ENCODE measurements at regions not wholly inside any gene's neighbourhood (a gene's known extent, or its start where the extent isn't known, plus 50 kb on each side); places are given as distances from the start of the nearest gene placed in this dataset.

DNA sequence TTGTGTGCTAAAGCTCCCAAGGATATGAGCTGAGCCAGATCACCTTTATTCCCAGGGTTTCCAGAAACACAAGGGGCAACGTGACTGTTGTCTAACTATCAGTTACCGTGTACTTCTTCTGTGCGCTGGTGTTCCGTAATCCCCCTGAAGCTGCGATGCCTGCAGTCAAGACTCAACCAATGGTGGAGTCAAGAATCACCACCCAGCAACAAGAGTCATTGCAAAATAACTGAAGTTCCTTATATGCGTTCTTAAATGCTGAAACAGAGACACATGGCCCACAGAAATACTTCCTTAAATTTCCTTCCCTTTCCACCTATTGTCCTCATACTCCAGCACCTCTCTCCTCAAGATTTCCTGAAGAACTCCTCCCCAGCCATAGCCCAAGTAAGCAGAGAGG, 200.2 kb downstream of the KATNAL1 start:
- no peak for DNase-seq

DNA sequence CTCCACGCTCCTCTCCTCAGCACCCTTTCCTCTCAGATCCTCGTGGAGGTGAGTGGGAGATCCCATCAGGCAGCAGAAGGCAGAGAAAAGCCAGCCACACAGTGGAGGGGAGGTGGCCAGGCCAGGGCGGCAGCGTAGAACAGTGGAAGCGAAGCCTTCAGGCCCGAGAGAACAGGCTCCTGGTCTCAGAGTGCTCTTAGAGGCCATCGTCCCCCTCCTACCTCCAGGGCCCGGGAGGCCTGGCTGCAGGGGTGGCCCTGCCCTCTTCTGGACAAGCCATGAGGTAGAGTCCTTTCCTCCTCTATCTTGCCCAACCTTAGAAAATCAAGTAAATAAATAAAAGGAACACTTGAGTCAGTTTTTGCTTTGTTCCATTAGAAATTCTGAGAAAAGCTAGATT, 202.0 kb downstream of the KATNAL1 start:
- no peak for DNase-seq

DNA sequence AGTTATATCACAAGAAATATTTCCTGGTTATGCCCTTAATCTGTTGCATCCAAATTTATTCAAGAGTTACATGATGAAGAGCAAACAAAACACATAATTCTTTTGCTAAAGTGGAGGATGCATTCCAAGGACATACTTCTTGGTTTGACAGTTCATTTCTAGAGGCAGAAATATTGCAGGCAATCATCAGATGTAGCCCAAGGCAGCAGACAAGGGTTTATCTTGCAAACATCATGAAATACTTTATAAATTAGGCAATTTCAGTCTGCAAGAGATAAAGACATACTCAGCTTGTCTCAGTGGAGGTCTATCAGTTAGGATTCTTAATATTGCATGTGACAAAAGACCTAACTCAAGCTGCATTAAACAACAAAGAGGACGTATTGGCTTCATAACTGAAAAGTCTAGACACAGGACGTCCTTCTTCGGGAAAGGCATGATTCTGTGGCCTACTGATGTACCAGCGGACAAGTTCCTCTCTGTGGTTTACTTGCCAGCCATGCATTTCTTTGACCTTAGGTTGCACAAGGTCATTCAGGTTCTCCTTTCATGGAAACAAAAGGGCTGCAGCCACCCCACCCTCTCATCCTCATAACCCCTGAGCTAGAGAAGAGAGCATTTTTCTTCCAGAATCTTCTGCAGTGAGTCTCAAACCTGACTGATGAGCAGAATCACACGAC, 204.1 kb downstream of the KATNAL1 start:
- DNase-seq: no peak

DNA sequence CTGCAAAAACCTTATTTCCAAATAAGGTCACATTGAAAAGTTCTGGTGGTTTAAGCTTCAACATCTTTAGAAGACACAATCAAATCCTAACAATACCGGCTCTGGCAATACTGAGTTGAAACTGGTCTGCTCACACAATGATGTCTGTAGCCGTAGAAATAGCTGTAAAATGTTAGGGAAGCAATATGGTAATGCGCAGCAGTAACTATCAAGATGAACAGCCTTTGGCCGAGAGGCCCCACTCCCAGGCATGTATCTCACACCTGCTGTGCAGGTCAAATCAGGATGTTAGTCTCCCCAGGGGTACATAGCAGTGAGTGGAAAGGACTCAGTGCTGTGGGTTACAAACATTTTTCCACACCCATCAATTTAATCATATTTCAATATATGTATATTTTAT, 207.1 kb downstream of the KATNAL1 start:
- DNase-seq: no peak

DNA sequence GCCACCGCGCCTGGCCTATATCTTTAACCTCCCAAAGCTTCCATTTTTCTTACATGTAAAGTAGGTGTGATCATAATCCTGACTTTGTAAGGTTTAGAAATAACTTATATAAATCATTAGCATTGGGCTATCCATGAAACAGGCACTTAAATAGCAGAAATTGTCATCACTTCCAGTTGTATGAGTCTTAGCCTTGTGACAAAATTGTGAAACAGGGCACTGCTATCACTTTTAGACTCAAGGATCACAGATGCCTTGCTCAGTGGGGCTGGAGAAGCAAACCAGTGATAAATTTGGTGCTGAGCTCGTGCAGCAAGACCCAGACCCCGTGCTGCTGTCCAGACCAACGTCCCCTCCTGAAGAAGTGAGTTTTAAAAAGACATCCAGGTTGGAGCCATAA, 209.7 kb downstream of the KATNAL1 start:
- no peak for DNase-seq

DNA sequence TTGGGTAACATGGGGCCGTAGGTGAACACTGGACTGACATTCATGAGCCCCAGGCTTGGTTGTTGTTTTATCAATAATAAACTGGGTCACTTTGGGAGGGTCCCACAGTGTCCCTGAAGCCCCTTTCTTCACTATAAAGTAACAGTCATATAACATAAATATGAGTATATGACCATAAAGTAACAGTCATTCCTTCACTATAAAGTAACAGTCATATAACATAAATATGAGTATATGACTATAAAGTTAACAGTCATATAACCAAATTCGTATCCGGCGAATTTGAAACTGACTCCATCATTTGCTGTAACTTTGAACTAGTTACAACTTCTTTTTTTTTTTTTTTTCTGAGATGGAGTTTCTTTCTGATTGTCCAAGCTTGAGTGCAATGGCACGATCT, 210.3 kb downstream of the KATNAL1 start:
- no peak for DNase-seq

DNA sequence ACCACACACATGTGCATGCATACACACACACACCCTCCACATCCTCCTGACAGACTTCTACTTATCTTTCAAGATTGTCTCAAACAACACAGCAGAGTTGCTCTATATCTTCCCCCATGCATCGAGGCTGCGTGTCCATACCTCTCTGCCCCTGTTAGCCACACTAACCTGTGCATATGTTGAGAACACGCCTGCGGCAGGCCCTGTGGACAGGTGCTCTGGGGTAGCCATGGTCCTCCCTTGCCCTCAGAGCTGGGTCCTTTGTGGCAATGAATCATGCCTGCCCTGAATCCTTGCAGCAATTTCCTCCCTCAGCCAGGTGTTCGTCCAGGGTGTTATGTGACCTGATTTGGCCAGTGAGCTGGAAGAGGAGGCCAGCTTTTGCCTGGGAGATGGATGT, 213.3 kb downstream of the KATNAL1 start:
- no peak for DNase-seq

DNA sequence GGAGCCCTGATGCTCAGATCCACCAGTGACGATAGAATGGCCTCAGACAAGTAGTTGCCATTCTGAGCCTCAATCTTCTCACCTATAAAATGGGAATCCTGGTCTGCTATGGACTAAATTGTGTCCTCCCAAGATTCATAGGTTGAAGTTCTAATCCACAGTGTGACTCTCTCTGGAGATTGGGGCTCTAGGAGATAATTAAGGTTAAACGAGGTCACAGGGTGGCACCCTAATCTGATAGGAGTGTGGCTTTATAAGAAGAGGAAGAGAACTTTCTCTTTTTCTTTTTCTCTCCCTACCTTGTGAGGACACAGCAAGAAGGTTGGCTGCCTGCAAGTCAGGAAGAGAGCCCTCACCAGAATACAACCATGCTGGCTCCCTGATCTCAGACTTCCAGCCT, 214.1 kb downstream of the KATNAL1 start:
- peak; percentile 60 for DNase-seq

DNA sequence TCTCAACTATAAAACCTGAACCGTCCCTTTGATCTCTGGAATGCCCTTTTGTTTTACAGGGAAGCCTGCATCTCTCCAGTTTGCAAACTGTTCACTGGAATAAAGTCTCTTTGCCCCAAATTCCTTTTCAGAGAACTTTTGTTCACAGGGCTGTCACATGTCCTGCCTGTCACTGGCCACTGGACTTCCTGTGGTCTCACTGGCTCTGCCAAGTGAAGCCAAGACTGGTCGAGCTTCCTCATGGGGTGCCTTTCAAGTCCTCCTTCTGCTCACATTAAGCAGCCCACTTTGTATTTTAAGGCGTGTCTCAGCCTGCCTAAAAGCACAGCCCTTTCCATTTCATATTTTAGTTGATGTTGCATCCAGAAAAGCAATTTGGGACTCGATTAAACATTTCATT, 215.7 kb downstream of the KATNAL1 start:
- DNase-seq: no peak

DNA sequence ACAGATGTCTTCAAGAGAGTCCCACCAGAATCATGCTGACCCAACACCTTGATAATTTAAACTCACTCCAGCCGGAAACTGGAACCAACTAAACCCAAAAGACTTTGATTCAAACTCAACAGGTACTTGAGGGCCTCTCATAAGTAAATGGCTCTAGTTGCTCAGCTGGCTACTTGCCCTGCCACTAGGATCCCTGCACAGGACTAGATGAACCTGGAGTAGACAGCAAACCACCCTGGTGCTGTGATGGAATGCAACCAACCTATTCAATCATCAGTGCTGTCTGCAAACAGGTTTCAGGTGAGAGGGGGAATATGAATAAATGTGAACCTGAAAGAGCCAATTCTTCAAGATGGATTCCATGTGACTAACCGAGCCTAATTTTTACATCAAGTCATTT, 216.3 kb downstream of the KATNAL1 start:
- DNase-seq: no peak

DNA sequence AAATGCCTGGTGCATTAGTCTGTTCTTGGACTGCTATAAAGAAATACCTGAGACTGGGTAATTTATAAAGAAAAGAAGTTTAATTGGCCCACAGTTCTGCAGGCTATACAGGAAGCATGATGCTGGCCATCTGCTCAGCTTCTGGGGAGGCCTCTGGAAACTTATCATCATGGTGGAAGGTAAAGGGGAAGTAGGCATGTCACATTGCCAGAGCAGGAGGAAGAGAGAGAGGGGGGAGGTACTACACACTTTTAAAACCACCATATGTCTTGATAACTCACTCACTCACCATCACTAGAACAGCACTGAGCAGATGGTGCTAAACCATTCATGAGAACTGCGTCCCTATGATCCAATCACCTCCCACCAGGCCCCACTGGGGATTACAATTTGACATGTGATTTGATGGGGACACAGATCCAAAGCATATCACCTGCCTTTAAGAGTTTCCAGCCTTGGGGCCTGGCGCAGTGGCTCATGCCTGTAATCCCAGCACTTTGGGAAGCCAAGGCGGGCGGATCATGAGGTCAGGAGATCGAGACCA, 219.0 kb downstream of the KATNAL1 start:
- peak; percentile 100 for DNase-seq

DNA sequence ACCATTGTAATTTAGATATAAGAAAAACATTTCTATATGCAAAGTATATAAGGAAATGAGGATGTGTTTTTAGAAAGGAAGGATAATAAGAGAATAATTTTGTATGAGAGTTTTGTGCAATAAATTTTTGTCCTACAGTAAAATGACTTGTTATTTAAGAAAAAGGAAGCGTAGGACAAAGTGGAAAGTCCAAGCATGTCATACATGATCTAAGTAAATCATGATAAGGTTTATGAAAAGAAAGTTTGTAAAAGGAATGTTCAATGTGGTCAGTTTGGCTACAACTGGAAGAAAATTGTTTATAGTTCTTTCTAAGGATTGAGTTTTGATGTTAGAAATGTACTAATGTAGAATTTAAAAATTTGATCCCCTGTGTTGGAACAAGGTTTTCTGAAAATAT, 222.3 kb downstream of the KATNAL1 start:
- DNase-seq: no peak

DNA sequence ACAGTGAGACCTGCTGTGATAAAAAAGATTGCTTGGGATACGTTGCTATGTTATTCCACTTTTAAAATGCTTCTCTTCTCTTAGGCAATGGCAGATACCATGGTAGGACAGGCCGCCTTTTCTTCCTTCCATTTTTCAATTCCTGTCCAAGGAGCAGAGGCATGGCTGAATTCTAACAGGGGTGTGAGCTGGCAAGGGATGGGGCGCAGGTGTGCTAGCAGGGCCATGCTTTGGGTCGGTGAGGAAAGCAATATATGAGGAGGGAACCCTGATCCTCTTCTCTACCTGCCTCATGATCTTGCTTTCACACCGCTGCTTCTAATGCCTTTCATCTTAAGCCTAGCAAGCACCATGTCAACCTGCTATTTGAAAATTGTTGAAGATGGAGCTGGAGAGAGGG, 225.0 kb downstream of the KATNAL1 start:
- DNase-seq: no peak

DNA sequence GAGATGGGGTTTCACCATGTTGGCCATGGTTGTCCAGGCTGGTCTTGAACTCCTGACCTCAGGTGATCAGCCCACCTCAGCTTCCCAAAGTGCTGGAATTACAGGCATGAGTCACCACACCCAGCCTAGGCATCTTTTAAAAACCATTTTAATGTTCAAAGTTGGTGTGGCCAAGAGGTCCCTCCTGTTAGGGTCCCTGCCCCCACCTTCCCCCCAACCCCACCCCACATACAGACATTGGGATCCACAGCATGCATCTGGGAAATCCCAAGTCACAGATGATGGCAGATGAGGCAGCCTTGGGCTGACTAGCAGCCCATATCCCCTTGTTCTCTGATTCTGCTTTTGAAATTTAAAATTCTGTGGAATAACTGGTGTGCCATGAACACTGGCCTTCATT, 226.0 kb downstream of the KATNAL1 start:
- DNase-seq: no peak

DNA sequence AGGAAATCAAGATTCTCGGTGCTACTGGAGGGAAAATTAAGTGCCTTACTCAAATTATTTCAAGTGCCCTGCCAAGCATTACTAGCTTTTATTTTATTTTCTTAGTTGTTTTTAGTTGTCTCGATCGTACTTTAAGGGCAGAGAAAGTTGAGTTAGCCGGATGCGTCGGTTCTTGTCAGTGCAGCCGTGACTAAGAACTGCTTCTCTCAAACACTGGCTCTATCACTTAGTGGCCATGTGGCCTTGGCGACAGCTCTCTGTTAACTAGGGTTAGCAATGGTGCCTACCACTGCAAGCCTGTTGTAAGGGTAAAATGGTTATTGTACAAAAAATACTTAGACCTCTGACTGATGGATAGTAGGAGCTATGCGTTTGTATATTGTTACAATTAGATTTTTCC, 227.8 kb downstream of the KATNAL1 start:
- no peak for DNase-seq

DNA sequence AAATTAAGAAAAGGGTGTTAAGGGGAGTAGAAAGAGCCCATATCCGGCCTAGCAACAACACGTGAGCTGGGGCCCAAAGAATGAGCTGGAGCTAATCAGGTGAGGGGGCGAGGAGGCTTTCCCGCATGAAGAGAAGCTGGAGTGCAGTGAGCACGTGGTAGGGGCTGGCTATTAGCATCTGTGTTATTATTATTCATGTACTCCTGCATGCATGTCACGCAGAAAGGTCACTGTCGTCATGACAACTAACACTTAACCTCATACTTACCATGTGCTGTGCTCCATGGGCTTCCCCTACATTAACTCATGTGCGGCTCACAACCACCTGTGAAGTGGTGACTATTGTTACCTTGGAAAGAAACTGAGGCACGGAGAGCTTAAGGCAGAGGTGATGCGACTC, 227.6 kb upstream of the UBL3 start:
- no peak for DNase-seq

DNA sequence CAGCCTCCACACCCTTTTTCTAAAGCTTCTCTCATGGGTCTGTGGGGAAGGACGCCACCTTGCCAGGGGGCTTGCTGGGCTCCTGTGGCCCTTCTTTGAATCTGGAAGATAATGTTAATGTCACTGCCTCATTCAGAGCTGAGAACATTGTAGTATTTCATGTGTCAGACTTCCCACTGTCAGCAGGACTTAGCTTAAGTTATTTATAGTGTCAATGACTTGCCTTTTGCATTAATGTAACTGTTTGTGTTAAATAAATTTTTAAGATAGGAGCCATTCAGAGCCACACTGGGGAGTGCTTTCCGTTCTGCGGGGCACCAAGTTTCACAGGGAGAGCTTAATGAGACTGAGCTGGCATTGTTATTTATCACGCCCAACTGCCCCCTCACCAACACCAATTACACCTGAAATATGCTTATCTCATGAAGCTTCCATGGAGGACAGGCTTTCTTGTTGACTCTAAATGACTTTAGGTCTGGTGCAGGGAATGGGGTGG, 226.9 kb upstream of the UBL3 start:
- DNase-seq: no peak

DNA sequence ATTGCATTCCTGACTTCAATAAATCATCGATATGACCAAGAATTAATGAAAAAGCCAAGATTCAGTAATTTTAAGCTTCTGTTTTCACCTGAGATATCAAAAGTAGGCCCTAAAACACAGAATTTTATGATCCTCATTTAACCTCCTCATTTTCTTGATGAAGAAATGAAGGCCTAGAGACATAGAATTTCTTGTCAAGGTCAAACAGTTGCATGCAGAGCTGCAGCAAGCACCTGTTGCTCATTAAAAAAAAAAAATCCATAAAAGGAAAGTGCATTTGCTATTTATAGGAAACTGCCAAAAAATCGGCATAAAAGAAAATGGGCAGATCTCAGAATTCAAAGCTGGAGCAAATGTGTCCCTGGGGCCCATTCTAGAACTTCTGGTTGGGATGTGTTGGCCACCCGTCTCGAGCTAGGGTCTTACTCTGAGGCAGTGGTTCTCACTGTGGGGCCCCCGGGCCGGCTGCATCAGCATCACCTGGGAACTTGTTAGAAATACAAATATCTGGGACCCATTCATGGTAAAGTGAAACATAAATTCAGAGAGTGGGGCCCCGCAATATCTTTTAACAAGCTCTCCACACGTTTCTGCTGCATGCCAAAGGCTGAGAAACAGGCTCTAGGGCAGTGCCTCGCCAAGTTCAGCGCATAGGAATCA, 224.7 kb upstream of the UBL3 start:
- DNase-seq: no peak

DNA sequence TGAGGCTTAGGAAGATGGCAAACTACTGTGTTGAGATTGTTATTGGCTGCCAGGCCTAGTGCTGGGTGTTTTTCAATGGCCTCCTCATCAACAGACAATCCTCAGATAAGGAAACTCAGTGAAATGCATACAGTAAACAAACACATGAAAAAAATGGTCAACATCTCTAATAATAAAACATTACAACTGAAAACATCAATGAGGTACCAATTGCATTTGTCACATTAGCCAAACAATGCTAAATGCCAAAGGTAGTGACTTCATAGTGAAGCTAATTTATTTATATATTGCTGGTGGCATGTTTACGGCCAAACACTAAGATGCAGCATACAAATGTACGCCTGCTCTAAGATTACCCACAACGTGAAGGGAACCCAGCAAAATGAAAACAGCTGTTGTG, 224.0 kb upstream of the UBL3 start:
- no peak for DNase-seq

DNA sequence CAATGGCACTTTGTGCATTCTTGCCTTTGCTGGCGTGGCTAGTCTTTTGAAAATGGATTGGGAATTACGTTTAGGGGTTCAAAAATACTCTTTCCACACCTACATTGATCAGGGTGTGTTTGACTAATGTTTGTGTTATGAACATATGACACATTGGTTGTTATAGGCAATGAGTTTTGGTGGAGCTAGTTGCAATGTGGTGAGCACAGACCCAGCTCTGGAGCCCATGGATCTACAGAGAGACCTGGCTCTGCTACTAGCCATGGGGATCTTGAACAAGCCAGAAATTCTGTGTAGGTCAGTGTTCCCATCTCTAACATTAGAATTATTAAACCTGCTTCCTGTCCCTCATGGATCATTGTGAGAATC, 222.4 kb upstream of the UBL3 start:
- no peak for DNase-seq

DNA sequence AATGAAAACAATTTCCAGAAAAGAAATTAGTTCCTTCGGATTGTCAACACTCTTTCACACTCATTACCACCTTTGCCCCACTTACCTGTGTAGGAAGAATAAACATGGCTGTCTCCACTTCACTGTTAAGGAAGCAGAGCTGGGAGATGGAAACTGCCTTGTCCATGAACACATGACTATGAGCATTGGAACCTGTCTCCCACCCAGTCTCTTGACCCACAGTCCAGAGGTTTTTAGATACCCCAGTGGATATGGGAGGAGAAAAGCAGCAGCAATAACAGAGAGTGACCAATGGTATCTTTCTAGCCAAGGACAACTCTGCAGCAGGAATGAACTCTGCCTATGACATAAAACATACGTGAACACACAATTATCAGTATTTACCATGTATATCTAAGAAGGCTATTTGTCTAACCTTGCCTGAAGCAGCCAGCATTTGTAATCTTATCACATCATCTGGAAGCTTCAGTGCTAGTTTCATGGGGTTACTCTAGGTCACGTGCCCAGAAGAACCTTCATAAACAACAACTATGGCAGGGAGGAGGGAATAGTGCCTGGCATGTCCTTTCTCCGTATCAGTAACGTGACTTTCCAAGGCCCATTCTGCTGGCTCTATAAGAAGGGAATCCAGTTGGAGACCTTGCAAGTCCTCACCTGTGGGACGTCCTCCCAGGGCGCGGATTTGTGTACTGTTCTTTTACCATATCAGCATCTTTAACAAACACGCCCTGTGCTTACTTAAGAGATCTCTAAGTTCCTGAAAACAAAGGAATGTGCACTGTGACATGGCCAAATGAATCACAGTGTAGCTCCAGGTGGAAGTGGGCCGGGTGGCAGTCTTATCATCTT, 221.8 kb upstream of the UBL3 start:
- DNase-seq: no peak

DNA sequence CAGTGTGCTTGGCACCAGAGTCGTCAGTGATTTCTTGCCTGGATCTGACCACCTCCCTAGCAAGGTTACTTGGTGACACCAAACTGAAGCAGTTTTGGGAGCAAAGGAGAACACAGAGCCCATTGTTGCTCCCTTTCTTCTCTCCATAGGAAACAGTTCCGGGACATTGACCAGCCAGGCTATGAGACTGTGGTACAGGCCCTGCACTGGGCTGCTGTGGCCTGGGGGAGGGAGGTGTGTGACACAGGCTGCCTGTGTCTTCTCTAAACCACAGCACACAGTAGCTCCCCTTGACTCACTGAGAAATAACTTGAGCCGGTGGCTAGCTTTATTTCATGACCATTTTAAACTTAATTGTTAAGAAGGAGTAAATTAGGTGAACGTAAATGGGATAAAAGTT, 214.8 kb upstream of the UBL3 start:
- no peak for DNase-seq

DNA sequence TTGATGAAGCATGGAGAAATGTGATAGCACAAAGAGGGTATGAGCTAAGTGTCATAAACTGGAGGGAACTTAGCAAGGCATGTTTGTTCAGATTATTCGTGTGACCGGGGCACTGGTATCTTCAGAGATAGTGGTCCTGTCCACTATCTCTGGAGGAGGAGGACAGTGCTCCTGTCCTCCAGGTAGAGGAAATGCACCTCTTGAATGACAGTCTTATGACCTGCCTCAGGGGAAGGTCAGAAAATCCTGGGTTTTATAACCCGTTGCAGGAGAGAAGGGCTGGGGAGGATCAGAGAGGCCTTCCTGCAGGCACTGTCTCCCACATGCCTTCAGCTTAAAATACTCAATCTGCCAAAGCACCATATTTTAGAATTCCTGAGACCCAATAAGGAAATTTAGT, 213.5 kb upstream of the UBL3 start:
- DNase-seq: no peak

DNA sequence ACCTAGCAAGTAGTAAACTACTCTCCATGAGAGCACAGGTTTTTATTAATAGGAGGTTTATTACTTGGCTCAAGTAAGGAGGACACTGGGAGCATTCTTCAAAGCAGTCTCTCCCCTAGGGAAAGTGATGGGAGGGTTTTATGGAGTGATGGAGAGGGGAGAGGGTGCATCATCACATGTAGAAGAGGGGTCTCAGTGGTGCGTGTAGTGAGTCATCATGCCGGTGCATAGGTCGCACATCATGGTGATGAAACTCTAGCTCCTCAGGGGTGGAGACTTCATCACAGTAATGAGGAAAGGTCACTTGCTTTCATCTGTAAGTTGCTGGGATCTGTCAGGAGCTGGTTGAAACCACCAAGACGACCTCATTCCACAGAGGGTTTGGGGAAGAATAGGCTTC, 210.8 kb upstream of the UBL3 start:
- DNase-seq: no peak
